Karpas-422 (cell line): ENCODE measurements at regions not wholly inside any gene's neighbourhood (a gene's known extent, or its start where the extent isn't known, plus 50 kb on each side); places are given as distances from the start of the nearest gene placed in this dataset.

ENCODE experiments used
- DNase-seq: peaks from one replicate; pipeline ENCODE4 v3.0.0-alpha.2; 2015
- H2AFZ ChIP-seq: fragments of 200-600 bp; sonication (generic); 2 replicates; pipeline ENCODE4 v1.6.1; 2014; ENCODE audit warnings: antibody characterized with exemption, low read length, mixed read lengths
- H3K27ac ChIP-seq: fragments of 200-600 bp; sonication (generic); 2 replicates; pipeline ENCODE4 v1.5.1; 2014; ENCODE audit warnings: mild to moderate bottlenecking, low read length, moderate library complexity
- H3K27me3 ChIP-seq: fragments of 200-600 bp; sonication (generic); 2 replicates; pipeline ENCODE4 v1.6.1; 2014; ENCODE audit warnings: low read length, mixed read lengths
- H3K36me3 ChIP-seq: fragments of 200-600 bp; sonication (generic); 2 replicates; pipeline ENCODE4 v1.6.1; 2014; ENCODE audit warnings: low read length, mixed read lengths; ENCODE audit not compliant: insufficient read depth
- H3K4me1 ChIP-seq: fragments of 200-600 bp; sonication (generic); 2 replicates; pipeline ENCODE4 v1.6.1; 2014; ENCODE audit warnings: mild to moderate bottlenecking, low read length, mixed read lengths
- H3K4me2 ChIP-seq: fragments of 200-600 bp; sonication (generic); 2 replicates; pipeline ENCODE4 v1.6.1; 2014; ENCODE audit warnings: low read length, low read depth, mild to moderate bottlenecking; ENCODE audit not compliant: poor library complexity, severe bottlenecking
- H3K4me3 ChIP-seq: fragments of 200-600 bp; sonication (generic); 2 replicates; pipeline ENCODE4 v1.5.1; 2014; ENCODE audit warnings: mild to moderate bottlenecking, antibody characterized with exemption, low read length, mixed read lengths
- H3K79me2 ChIP-seq: fragments of 200-600 bp; sonication (generic); 2 replicates; pipeline ENCODE4 v1.6.1; 2014; ENCODE audit warnings: mild to moderate bottlenecking, low read length, mixed read lengths
- H3K9ac ChIP-seq: fragments of 200-600 bp; sonication (generic); 2 replicates; pipeline ENCODE4 v1.6.0; 2014; ENCODE audit warnings: low read length
- H3K9me2 ChIP-seq: fragments of 200-600 bp; sonication (generic), shearing (Covaris generic); replicated peaks from 2 replicates; pipeline ENCODE4 v1.6.0; 2014; ENCODE audit warnings: mild to moderate bottlenecking, low read length, moderate library complexity; ENCODE audit not compliant: insufficient read depth
- H3K9me3 ChIP-seq: fragments of 300-700, 200-600 bp; sonication (generic); 2 replicates; pipeline ENCODE4 v1.6.1; 2014; ENCODE audit warnings: low read length, mixed read lengths
- H4K20me1 ChIP-seq: fragments of 200-600 bp; sonication (generic); 2 replicates; pipeline ENCODE4 v1.6.1; 2014; ENCODE audit warnings: mild to moderate bottlenecking, antibody characterized with exemption, low read length, low read depth; ENCODE audit not compliant: insufficient read depth

- Histone ChIP-seq H3K4me1 (no peaks in the 10 kb centered on the region), H3K9me2 (no peaks in the 10 kb centered on the region), H3K4me3 (no peak overlapping the region), H3K79me2 (no peaks in the 10 kb centered on the region), H3K9ac (no peak overlapping the region), H2AFZ (no peak overlapping the region), H3K4me2 (no peak overlapping the region), H3K27ac (no peak overlapping the region), H3K36me3 (no peaks in the 10 kb centered on the region), H3K27me3 (no peaks in the 10 kb centered on the region), H4K20me1 (no peaks in the 10 kb centered on the region), H3K9me3 (no peaks in the 10 kb centered on the region)
- no peak for DNase-seq
These were observed 335.2 kb downstream of the FBXW7 start for GRCh38 chr4:152200511-152201333.

DNA sequence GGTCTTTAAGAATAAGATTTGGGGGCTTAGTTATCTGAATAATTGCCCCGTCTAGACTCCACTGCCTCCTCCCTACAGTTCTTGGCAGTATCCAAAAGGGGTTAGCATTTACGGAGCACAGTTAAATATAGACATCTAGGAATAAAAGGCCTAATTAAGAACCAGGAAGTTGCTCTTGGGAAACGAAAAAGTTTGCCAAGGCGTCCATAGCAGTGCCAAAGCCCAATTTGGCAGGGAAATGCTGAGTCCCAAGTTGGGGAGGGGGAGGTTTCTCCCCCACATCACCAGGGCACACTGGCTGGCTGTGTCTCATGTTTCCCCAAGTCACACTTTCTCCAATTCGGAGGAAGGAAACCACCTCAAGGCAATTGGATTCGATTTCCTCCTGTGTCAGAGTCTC, 338.7 kb downstream of the FBXW7 start:
- no peaks in the 10 kb centered on the region for H3K9me2 ChIP-seq
- H3K27me3 ChIP-seq = no peaks in the 10 kb centered on the region
- H3K4me1 ChIP-seq = no peaks in the 10 kb centered on the region
- no peak overlapping the region for H3K4me2 ChIP-seq
- DNase-seq = no peak
- H3K4me3 ChIP-seq = no peak overlapping the region
- no peaks in the 10 kb centered on the region for H3K36me3 ChIP-seq
- no peak overlapping the region for H2AFZ ChIP-seq
- H3K27ac ChIP-seq = no peak overlapping the region
- no peaks in the 10 kb centered on the region for H4K20me1 ChIP-seq
- no peak overlapping the region for H3K9ac ChIP-seq
- no peaks in the 10 kb centered on the region for H3K79me2 ChIP-seq
- no peaks in the 10 kb centered on the region for H3K9me3 ChIP-seq

DNA sequence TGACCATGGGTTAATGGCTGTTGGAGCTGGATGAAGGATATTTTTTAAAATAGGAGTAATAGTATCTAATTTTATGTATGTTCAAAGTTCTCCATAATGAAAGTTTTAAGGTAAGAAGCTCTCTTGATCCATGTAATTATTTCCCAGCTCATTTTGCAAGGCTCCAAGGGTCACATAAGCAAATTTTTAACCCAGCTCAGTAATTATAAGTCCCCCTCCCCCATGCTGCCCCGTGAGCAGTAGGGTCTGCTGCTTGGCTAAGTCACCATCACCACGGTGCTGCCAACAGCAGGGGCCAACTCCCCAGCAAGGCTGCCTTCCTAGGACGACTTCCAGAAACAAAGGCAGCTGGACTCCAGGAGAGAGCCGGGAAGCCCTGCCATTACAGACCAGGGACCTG, 340.0 kb downstream of the FBXW7 start:
- Histone ChIP-seq H3K36me3 (no peaks in the 10 kb centered on the region), H2AFZ (no peak overlapping the region), H3K9ac (no peak overlapping the region), H3K4me3 (no peak overlapping the region), H3K27ac (no peak overlapping the region), H3K27me3 (no peaks in the 10 kb centered on the region), H3K4me1 (no peaks in the 10 kb centered on the region), H3K9me2 (no peaks in the 10 kb centered on the region), H4K20me1 (no peaks in the 10 kb centered on the region), H3K4me2 (no peak overlapping the region), H3K9me3 (no peaks in the 10 kb centered on the region), H3K79me2 (no peaks in the 10 kb centered on the region)
- no peak for DNase-seq

GRCh38 chr4:152193059-152193458, 342.8 kb downstream of the FBXW7 start:
- no peaks in the 10 kb centered on the region for H3K9me2 ChIP-seq
- H3K9ac ChIP-seq = no peak overlapping the region
- DNase-seq = no peak
- no peaks in the 10 kb centered on the region for H3K4me1 ChIP-seq
- no peak overlapping the region for H3K27ac ChIP-seq
- no peaks in the 10 kb centered on the region for H3K27me3 ChIP-seq
- no peak overlapping the region for H2AFZ ChIP-seq
- no peaks in the 10 kb centered on the region for H3K9me3 ChIP-seq
- no peaks in the 10 kb centered on the region for H4K20me1 ChIP-seq
- H3K4me3 ChIP-seq = no peak overlapping the region
- no peaks in the 10 kb centered on the region for H3K79me2 ChIP-seq
- H3K4me2 ChIP-seq = no peak overlapping the region
- H3K36me3 ChIP-seq = no peaks in the 10 kb centered on the region

DNA sequence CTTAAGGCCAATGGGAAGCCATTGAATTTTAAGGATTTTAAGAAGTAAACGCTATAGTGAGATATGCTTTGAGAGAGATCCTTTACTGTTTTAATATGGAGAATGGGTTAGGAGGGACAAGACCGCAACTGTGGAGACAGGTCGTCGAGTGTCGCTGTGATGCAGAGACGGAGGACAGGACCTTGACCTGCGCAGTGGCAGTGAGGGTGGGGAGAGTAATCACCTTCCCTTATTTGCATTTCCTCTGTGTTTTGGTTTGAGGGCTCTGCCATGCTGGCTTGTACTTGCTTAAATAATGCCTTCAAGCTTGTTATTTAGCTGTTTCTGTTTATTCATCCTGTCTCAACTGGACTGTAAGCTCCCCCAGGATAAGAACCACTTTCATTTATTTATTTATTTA, 345.0 kb downstream of the FBXW7 start:
- H3K9me2 ChIP-seq = no peaks in the 10 kb centered on the region
- no peak overlapping the region for H3K4me2 ChIP-seq
- H4K20me1 ChIP-seq = no peaks in the 10 kb centered on the region
- H3K79me2 ChIP-seq = no peaks in the 10 kb centered on the region
- no peaks in the 10 kb centered on the region for H3K36me3 ChIP-seq
- no peaks in the 10 kb centered on the region for H3K27me3 ChIP-seq
- H2AFZ ChIP-seq = no peak overlapping the region
- no peak overlapping the region for H3K4me3 ChIP-seq
- no peak for DNase-seq
- H3K27ac ChIP-seq = no peak overlapping the region
- H3K9me3 ChIP-seq = no peaks in the 10 kb centered on the region
- no peaks in the 10 kb centered on the region for H3K4me1 ChIP-seq
- H3K9ac ChIP-seq = no peak overlapping the region

GRCh38 chr4:152189451-152190179, 346.3 kb downstream of the FBXW7 start:
- no peak overlapping the region for H2AFZ ChIP-seq
- H3K36me3 ChIP-seq = no peaks in the 10 kb centered on the region
- H3K79me2 ChIP-seq = no peaks in the 10 kb centered on the region
- H3K9me3 ChIP-seq = no peaks in the 10 kb centered on the region
- H3K27me3 ChIP-seq = no peaks in the 10 kb centered on the region
- no peak overlapping the region for H3K4me2 ChIP-seq
- H3K27ac ChIP-seq = no peak overlapping the region
- H3K9ac ChIP-seq = no peak overlapping the region
- H3K4me3 ChIP-seq = no peak overlapping the region
- DNase-seq = no peak
- H3K4me1 ChIP-seq = no peaks in the 10 kb centered on the region
- no peaks in the 10 kb centered on the region for H3K9me2 ChIP-seq
- no peaks in the 10 kb centered on the region for H4K20me1 ChIP-seq

- Histone ChIP-seq H2AFZ (no peak overlapping the region), H3K9me3 (no peaks in the 10 kb centered on the region), H4K20me1 (no peaks in the 10 kb centered on the region), H3K4me1 (no peaks in the 10 kb centered on the region), H3K4me2 (no peak overlapping the region), H3K9ac (no peak overlapping the region), H3K27me3 (no peaks in the 10 kb centered on the region), H3K4me3 (no peak overlapping the region), H3K36me3 (no peaks in the 10 kb centered on the region), H3K79me2 (no peaks in the 10 kb centered on the region), H3K9me2 (no peaks in the 10 kb centered on the region), H3K27ac (no peak overlapping the region)
- DNase-seq = no peak
These were observed 347.1 kb downstream of the FBXW7 start for GRCh38 chr4:152188801-152189200.

- no peak overlapping the region for H3K9ac ChIP-seq
- no peaks in the 10 kb centered on the region for H3K27me3 ChIP-seq
- no peak for DNase-seq
- H3K4me3 ChIP-seq = no peak overlapping the region
- H3K9me2 ChIP-seq = no peaks in the 10 kb centered on the region
- H3K4me2 ChIP-seq = no peak overlapping the region
- no peak overlapping the region for H2AFZ ChIP-seq
- no peaks in the 10 kb centered on the region for H3K9me3 ChIP-seq
- H3K4me1 ChIP-seq = no peaks in the 10 kb centered on the region
- H3K27ac ChIP-seq = no peak overlapping the region
- H3K79me2 ChIP-seq = no peaks in the 10 kb centered on the region
- H3K36me3 ChIP-seq = no peaks in the 10 kb centered on the region
- no peaks in the 10 kb centered on the region for H4K20me1 ChIP-seq
These were observed 348.2 kb downstream of the FBXW7 start for GRCh38 chr4:152187693-152188092.
